Activated T-helper 1 cell treated with anti-CD3 and anti-CD28 coated beads, Interleukin-12 subunit alpha, Interleukin-12 subunit beta, Interleukin-2, Interleukin-4 antibody, amounts not matched to agents 30 ng/mL and 10 ng/mL and 1 ng/mL, durations not matched to agents 14 hours and 24 hours and 36 hours (primary cell): ENCODE measurements at regions not wholly inside any gene's neighbourhood (a gene's known extent, or its start where the extent isn't known, plus 50 kb on each side); places are given as distances from the start of the nearest gene placed in this dataset.

ENCODE experiments used
- DNase-seq: peaks from one replicate; pipeline ENCODE4 v3.0.0; 2021; ENCODE audit warnings: low spot score
- H3K27ac Mint-ChIP-seq: one replicate; pipeline ENCODE4 v1.8.0; 2021; ENCODE audit warnings: mild to moderate bottlenecking, mixed read lengths
- H3K27me3 Mint-ChIP-seq: one replicate; pipeline ENCODE4 v1.8.0; 2022; ENCODE audit warnings: mild to moderate bottlenecking, moderate library complexity, mixed read lengths; ENCODE audit not compliant: insufficient read depth
- H3K36me3 Mint-ChIP-seq: one replicate; pipeline ENCODE4 v1.8.0; 2021; ENCODE audit warnings: low read depth, mixed read lengths
- H3K4me1 Mint-ChIP-seq: one replicate; pipeline ENCODE4 v1.8.0; 2021; ENCODE audit warnings: low read depth, mixed read lengths
- H3K4me3 Mint-ChIP-seq: one replicate; pipeline ENCODE4 v1.8.0; 2021; ENCODE audit warnings: mild to moderate bottlenecking, moderate library complexity, mixed read lengths
- H3K9me3 Mint-ChIP-seq: one replicate; pipeline ENCODE4 v1.8.0; 2021; ENCODE audit warnings: mixed read lengths
- intact Hi-C: fragments of 100-400 bp; cut with micrococcal nuclease; formaldehyde crosslinking; loops from one replicate; pipeline ENCODE4 v1.15.1; 2024

- no peaks in the 10 kb centered on the region for H3K36me3 Mint-ChIP-seq
- H3K4me1 Mint-ChIP-seq = no peaks in the 10 kb centered on the region
- H3K9me3 Mint-ChIP-seq = no peaks in the 10 kb centered on the region
These were observed 92.0 kb upstream of the GULP1 start for GRCh38 chr2:188199716-188200128.

GRCh38 chr2:188201639-188202038 is 90.0 kb upstream of the GULP1 start:
- intact Hi-C loops = no loop called here
- H3K27me3 Mint-ChIP-seq = peaks cover 2% of the 10 kb centered on the region
- H3K4me1 Mint-ChIP-seq = no peaks in the 10 kb centered on the region
- no peaks in the 10 kb centered on the region for H3K36me3 Mint-ChIP-seq
- H3K4me3 Mint-ChIP-seq = no peak overlapping the region
- H3K27ac Mint-ChIP-seq = no peak overlapping the region
- no peaks in the 10 kb centered on the region for H3K9me3 Mint-ChIP-seq
- no peak for DNase-seq

More at GRCh38 chr2:188199716-188200128, 92.0 kb upstream of the GULP1 start:
- intact Hi-C loops = no loop called here
- H3K4me3 Mint-ChIP-seq = no peak overlapping the region
- no peak overlapping the region for H3K27ac Mint-ChIP-seq
- DNase-seq = no peak
- H3K27me3 Mint-ChIP-seq = peaks cover 2% of the 10 kb centered on the region

- Mint-ChIP-seq H3K27ac (no peak overlapping the region), H3K36me3 (no peaks in the 10 kb centered on the region)
These were observed 88.9 kb upstream of the GULP1 start for GRCh38 chr2:188202777-188203176.

GRCh38 chr2:188203776-188204175 is 87.9 kb upstream of the GULP1 start:
- Mint-ChIP-seq H3K27me3 (no peaks in the 10 kb centered on the region), H3K27ac (no peak overlapping the region), H3K4me1 (no peaks in the 10 kb centered on the region), H3K4me3 (no peak overlapping the region), H3K36me3 (no peaks in the 10 kb centered on the region), H3K9me3 (no peaks in the 10 kb centered on the region)
- DNase-seq = no peak
- intact Hi-C loops = no loop called here

More at GRCh38 chr2:188202777-188203176, 88.9 kb upstream of the GULP1 start:
- no peaks in the 10 kb centered on the region for H3K27me3 Mint-ChIP-seq
- intact Hi-C loops = no loop called here
- no peak for DNase-seq
- no peak overlapping the region for H3K4me3 Mint-ChIP-seq
- H3K4me1 Mint-ChIP-seq = no peaks in the 10 kb centered on the region
- H3K9me3 Mint-ChIP-seq = no peaks in the 10 kb centered on the region

- no peak for DNase-seq
- no peaks in the 10 kb centered on the region for H3K36me3 Mint-ChIP-seq
- no peaks in the 10 kb centered on the region for H3K27me3 Mint-ChIP-seq
- no peak overlapping the region for H3K27ac Mint-ChIP-seq
- H3K4me1 Mint-ChIP-seq = no peaks in the 10 kb centered on the region
- intact Hi-C loops = no loop called here
- H3K4me3 Mint-ChIP-seq = no peak overlapping the region
- no peaks in the 10 kb centered on the region for H3K9me3 Mint-ChIP-seq
These were observed 86.8 kb upstream of the GULP1 start for GRCh38 chr2:188204824-188205223.

GRCh38 chr2:188207554-188207953 is 84.1 kb upstream of the GULP1 start:
- no peak overlapping the region for H3K27ac Mint-ChIP-seq

GRCh38 chr2:188209218-188209617 is 82.5 kb upstream of the GULP1 start:
- Mint-ChIP-seq H3K27ac (no peak overlapping the region), H3K4me1 (no peaks in the 10 kb centered on the region), H3K36me3 (no peaks in the 10 kb centered on the region), H3K4me3 (no peak overlapping the region), H3K9me3 (no peaks in the 10 kb centered on the region), H3K27me3 (no peaks in the 10 kb centered on the region)
- intact Hi-C loops = no loop called here
- DNase-seq = no peak

More at GRCh38 chr2:188207554-188207953, 84.1 kb upstream of the GULP1 start:
- Mint-ChIP-seq H3K4me1 (no peaks in the 10 kb centered on the region), H3K4me3 (no peak overlapping the region), H3K36me3 (no peaks in the 10 kb centered on the region), H3K27me3 (no peaks in the 10 kb centered on the region), H3K9me3 (no peaks in the 10 kb centered on the region)
- no peak for DNase-seq
- intact Hi-C loops = no loop called here

- Mint-ChIP-seq H3K27ac (no peak overlapping the region), H3K4me3 (no peak overlapping the region), H3K4me1 (no peaks in the 10 kb centered on the region), H3K27me3 (no peaks in the 10 kb centered on the region), H3K9me3 (no peaks in the 10 kb centered on the region), H3K36me3 (no peaks in the 10 kb centered on the region)
- intact Hi-C loops = no loop called here
- no peak for DNase-seq
These were observed 74.4 kb upstream of the GULP1 start for GRCh38 chr2:188217264-188217663.

GRCh38 chr2:188219541-188219940 is 72.1 kb upstream of the GULP1 start:
- Mint-ChIP-seq H3K36me3 (no peaks in the 10 kb centered on the region), H3K4me1 (no peaks in the 10 kb centered on the region), H3K4me3 (no peak overlapping the region), H3K27ac (no peak overlapping the region), H3K9me3 (no peaks in the 10 kb centered on the region), H3K27me3 (peaks cover 2% of the 10 kb centered on the region)
- intact Hi-C loops = no loop called here
- DNase-seq = no peak

GRCh38 chr2:188220535-188220934 is 71.1 kb upstream of the GULP1 start:
- Mint-ChIP-seq H3K9me3 (no peaks in the 10 kb centered on the region), H3K36me3 (no peaks in the 10 kb centered on the region), H3K27ac (no peak overlapping the region), H3K4me3 (no peak overlapping the region), H3K4me1 (no peaks in the 10 kb centered on the region), H3K27me3 (peaks cover 2% of the 10 kb centered on the region)
- intact Hi-C loops = no loop called here
- no peak for DNase-seq

GRCh38 chr2:188227713-188228112 is 64.0 kb upstream of the GULP1 start:
- H3K27me3 Mint-ChIP-seq = peaks cover 1% of the 10 kb centered on the region
- DNase-seq = no peak
- no peak overlapping the region for H3K4me3 Mint-ChIP-seq
- no peaks in the 10 kb centered on the region for H3K4me1 Mint-ChIP-seq
- intact Hi-C loops = no loop called here
- H3K36me3 Mint-ChIP-seq = no peaks in the 10 kb centered on the region
- H3K9me3 Mint-ChIP-seq = no peaks in the 10 kb centered on the region
- H3K27ac Mint-ChIP-seq = no peak overlapping the region

- Mint-ChIP-seq H3K36me3 (no peaks in the 10 kb centered on the region), H3K9me3 (peaks cover 4% of the 10 kb centered on the region), H3K27me3 (no peaks in the 10 kb centered on the region), H3K4me1 (peaks cover 11% of the 10 kb centered on the region), H3K4me3 (peak overlapping the region; percentile 11), H3K27ac (peak overlapping the region; percentile 40)
- intact Hi-C loops = no loop called here
- peak; percentile 0 for DNase-seq
These were observed 56.3 kb upstream of the GULP1 start for GRCh38 chr2:188235364-188235763.

GRCh38 chr2:188238386-188238785 is 53.3 kb upstream of the GULP1 start:
- H3K9me3 Mint-ChIP-seq = peaks cover 4% of the 10 kb centered on the region
- H3K36me3 Mint-ChIP-seq = no peaks in the 10 kb centered on the region
- H3K4me1 Mint-ChIP-seq = peaks cover 11% of the 10 kb centered on the region
- no peak overlapping the region for H3K27ac Mint-ChIP-seq
- no peak overlapping the region for H3K4me3 Mint-ChIP-seq
- intact Hi-C loops = no loop called here
- H3K27me3 Mint-ChIP-seq = peaks cover 3% of the 10 kb centered on the region
- DNase-seq = no peak
